ENCODE measurements at regions not wholly inside any gene's neighbourhood (a gene's known extent, or its start where the extent isn't known, plus 50 kb on each side); places are given as distances from the start of the nearest gene placed in this dataset.
"Not testable (repeated sequence)": the region's sequence is repeated elsewhere in the genome, so short reads cannot be mapped to it uniquely, and the experiment has no call there.

DNA sequence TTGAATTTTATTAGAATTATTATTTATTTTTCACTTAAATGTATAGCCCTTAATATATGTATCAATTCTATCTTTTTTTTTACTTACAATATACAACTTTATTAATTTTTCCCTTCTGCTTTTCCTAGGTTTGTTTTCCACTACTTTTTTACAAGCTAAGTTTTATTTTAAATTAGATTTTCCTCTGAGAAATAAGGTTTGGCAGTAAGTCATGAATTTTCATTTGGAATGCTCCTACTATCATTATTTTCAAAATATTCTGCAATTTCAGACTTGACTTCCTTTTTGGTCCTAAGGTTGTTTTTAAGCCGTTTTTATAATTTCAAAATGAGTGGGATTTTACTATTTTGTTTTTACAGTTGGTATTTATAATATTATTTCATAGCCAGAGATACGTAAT is 222.8 kb upstream of the PIEZO2 start:
- FAIRE-seq: no peak

DNA sequence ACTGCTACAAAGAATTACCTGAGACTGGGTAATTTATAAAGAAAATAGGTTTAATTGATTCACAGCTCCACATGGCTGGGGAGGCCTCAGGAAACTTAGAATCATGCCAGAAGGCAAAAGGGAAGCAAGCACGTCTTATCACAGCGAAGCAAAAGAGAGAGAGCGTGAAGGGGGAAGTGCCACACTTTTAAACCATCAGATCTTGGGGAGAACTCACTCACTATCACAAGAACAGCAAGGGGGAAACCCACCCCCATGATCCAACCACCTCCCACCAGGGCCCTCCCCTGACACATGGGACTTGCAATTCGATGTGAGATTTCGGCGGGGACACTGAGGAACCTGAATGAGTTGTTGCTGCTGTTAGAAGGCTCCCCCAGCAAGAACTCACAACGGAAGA is 220.2 kb upstream of the PIEZO2 start:
- FAIRE-seq: no peak

DNA sequence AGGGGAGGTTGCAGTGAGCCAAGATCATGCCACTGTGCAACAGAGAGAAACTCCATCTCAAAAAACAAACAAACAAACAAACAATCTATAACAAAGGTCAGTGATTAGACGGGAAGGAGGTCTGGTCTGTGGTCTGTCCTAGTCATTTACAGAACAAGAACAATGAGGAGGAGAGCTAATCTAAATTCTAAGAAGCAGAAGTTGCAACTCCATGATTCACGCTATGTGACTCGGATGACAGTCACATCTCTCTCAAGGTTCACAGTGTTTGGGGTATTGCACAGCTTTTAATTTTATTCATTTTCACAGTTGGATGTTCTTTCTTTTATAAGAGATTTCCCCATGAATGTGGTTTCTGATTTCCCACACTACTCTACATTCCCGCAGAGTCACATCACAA is 218.7 kb upstream of the PIEZO2 start:
- FAIRE-seq: no peak

DNA sequence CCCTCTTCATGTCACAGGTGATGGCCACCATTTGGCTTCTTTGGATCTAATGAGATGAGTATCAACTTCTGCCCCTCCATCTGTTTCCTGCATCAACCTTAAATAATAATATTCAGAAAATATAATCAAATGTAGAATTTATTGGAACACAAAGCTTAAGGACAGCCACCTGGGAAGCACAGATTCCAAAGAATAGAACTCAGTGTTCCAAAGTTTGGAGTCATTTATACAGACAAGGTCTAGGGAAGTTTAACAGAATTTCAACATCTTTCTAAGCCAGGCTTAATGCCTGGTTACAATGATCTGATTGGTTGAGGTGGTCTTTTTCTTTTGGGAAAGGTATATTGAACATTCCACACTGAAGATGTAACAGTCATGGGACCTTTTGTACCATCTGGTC is 218.0 kb upstream of the PIEZO2 start:
- FAIRE-seq: no peak

DNA sequence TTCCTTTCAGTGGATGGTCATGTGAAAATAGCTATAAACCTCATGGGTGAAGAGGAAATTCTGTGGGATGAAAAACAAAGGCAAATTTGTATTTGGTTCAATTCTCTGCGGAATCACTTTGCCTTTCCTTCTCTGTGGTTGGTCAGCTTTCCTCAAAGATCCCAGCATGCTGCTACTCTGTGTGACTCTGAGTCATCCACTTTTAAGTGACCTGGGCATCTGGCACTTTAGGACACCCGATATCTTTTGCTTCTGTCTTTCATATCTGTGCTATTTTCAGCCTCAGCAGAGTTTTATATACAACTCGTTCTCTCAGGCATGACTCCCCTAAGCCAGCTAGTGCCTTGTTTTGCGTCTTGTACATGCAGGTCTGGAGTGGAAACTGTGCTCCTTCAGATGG is 217.0 kb upstream of the PIEZO2 start:
- FAIRE-seq: no peak

DNA sequence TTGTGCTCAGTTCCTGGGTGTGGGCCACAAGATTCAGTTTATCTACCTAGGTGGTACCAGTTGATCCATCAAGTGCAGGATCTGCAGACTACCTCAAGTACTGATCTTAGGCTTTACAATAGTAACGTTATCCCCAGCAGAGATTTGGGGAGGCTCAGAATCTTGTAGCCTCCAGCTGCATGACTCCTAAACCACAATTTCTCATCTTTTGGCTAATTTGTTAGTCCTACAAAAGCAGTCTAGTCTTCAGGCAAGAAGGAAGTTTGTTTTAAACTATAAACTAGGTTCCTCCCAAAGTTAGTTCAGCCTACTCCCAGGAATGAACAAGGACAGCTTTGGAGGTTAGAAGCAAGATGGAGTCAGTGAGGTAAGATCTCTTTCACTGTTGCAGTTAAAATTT is 213.5 kb upstream of the PIEZO2 start:
- no peak for FAIRE-seq

DNA sequence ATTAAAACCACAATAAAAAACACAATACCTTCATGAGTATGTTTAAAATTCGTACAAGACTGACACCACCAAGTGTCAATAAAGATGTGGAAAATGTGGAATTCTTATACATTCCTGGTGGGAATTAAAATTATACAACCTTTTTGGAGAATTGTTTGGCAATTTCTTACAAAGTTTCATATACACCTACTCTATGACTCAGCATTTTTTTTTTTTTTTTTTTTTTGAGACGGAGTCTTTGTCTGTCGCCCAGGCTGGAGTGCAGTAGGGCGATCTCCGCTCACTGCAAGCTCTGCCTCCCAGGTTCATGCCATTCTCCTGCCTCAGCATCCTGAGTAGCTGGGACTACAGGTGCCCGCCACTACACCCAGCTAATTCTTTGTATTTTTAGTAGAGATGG is 212.5 kb upstream of the PIEZO2 start:
- FAIRE-seq: not testable (repeated sequence)

DNA sequence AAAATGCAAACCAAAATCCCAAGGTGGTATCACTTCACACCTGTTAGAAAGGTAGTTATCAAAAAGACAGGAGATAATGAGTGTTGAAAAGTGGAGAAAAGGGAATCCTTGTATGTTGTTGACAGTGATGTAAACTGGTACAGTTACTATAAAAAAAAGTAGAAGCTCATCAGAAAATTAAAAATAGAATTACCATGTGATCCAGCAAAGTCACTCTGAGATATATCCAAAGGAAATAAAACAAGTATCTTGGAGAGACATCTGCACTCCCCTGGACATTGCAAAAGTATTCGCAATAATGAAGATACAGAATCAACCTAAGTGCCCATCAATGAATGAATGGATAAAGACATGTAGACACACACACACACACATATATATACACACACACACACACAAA is 208.3 kb upstream of the PIEZO2 start:
- FAIRE-seq: no peak

DNA sequence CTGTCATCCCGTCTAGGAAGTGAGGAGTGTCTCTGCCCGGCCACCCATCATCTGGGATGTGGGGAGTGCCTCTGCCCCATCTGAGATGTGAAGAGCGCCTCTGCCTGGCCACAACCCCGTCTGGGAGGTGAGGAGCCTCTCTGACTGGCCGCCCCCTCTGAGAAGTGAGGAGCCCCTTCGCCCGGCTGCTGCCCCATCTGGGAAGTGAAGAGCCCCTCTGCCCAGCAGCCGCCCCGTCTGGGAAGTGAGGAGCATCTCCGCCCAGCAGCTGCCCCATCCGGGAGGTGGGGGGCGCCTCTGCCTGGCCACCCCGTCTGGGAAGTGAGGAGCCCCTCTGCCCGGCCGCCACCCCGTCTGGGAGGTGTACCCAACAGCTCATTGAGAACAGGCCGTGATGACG is 195.2 kb upstream of the PIEZO2 start:
- not testable (repeated sequence) for FAIRE-seq

DNA sequence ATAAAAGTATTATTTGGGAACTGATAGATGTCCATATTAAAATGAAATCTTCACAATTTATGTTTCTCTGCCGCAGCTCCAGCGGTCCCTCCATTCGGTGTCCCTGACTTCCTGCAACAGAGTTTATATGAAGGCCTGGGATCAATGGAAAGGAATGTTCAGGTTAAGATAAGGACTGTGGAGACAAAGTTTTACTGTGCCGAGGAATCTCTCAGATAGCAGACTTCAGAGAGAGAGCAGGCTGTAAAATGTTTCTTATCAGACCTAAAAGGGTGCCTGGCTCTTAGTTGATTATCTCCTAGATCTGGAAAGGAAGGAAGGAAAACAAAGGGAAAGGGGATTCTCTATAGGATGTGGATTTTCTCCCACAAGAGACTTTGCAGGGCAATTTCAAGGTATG is 193.7 kb upstream of the PIEZO2 start:
- no peak for FAIRE-seq

DNA sequence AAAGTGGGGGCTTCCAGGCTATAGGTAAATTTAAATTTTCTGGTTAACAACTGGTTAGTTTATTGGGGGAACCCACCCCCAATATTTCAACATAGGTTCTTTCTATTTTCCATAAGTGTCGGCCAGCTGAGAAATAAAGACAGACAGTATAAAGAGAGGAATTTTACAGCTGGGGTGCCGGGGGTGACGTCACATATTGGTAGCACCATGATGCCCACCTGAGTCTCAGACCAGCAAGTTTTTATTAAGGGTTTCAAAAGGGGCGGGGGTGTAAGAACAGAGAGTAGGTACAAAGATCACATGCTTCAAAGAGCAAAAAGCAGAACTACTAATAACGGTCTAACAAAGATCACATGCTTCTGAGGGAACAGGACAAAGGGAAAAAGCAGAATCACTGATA is 192.7 kb upstream of the PIEZO2 start:
- not testable (repeated sequence) for FAIRE-seq

DNA sequence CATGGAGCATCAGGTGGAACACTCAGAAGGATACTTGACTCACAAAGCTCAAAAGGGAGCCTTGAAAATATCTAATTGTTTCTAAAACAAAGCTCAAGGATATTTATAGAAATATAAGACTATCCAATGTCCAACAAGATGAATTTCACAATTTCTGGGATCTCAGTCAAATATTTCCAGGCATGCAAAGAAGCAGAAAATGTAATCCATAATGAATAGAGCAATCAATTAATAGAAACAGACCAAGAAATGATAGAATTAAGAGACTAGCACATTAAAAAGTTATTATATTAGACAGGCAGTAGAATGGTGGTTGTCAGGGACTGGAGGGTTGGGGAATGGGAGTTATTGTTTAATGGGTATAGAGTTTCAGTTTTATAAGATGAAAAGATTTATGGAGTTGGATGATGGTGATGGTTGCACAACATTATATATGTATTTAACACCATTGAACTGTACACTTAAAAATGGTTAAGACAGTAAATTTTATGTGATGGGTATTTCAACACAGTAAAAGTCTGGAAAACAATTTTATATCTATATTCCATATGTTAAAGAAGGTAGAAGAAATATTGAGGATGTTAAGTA is 189.9 kb upstream of the PIEZO2 start:
- no peak for FAIRE-seq

DNA sequence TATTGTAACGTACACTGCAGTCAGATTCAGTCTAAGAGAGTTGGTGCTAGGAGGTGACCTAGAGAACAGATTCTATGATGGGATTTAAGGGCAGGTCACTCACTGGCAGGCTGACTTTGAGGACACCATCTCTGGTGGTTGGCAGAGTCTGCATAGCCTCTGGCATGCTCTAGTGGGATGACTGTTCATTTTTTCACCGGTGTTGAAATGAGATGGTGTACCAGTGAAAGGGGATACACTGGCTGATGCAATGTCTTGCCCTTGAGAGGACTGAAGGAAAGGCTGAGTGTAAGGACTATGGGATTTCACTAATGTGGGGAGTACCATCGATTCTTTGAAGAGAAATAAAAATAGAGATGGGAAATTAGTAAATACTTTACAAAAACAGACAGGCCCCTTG is 186.9 kb upstream of the PIEZO2 start:
- FAIRE-seq: no peak

DNA sequence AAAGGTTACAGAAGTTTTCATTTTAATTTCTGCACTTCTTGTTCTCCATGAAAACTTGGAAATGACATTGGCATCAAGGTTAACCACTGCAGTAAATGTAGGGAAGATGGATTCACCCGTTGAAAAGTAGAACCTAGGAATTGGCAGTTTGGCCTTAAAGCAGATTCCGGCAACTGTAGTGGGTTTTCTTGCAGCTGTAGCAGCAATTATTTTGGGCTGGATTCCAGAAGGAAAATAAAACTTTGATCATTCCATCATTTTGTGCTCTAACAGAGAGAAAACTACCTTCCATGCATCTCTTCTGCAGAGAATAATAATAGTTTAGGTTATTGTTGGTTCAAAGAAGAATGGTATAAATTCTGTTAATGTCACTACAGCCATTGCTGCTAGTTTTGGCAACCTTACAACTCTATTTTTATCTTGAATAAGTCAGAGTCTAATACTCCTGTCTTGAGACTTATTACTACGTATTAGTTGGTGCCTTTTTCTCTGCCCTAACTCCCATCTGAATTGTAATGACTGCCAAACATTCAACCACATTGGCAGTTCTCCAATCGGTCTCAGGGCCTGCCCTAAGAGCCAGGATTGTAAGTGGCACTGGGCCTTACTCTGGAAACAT is 178.1 kb upstream of the PIEZO2 start:
- FAIRE-seq: no peak

DNA sequence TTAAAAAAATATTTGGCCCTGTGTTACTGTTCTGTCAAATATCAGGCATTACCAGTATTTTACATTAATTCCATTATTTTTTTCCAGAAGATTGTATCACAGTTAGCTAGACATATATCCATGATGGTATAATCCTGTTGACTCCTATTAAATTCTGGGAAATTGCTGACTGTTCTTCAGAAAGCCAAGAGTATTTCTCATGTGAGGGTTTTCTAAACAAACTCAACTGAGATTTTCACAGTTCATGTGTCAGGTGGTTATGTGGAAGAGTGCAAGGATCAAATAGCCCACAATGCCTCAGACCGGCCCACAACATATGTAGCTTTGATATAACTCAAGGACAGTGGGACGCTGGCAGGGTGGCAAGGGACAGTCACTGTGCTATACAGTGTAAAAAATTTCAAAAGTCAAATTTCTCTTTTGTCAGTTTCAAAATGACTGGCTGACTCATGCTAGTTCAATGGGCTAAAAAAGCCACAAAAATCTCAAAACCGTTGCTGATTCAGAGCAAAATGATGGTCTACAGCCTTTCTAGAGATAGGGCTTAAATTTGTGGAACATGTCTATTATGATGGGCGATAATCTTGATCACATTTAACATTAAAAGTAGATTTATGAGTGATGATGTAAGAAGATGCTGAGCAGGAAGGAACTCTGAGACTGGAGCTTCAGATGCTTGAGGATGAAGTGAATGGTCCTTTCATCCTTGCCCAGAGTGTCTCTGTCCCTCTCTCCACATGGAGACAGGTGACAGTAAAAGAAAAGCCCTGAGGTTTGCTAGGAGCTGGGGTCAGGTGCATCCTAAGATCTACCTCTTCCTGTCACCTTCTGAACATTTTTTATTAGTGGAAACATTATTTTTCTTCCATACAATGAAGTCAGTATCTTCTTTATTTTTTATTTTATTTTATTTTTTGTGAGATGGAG is 175.8 kb upstream of the PIEZO2 start:
- no peak for FAIRE-seq

DNA sequence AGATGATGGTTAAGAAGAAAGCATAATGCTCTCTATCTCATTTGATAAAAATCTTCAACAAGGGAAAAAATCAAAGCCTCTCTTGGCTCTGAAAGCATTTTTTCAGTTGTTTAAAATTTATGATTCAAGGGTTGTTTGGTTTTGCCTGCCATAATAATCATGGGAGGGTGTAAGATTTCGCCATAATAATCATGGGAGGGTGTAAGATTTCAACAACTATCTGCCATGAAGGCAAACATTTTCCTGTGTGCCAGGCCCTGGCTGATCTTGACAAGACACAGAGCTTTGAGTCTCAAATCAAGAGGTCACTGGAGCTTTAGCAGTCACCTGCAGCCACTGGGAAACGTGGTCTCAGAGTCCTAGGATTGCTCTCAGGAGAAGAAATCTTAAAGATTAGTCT is 175.1 kb upstream of the PIEZO2 start:
- FAIRE-seq: no peak

DNA sequence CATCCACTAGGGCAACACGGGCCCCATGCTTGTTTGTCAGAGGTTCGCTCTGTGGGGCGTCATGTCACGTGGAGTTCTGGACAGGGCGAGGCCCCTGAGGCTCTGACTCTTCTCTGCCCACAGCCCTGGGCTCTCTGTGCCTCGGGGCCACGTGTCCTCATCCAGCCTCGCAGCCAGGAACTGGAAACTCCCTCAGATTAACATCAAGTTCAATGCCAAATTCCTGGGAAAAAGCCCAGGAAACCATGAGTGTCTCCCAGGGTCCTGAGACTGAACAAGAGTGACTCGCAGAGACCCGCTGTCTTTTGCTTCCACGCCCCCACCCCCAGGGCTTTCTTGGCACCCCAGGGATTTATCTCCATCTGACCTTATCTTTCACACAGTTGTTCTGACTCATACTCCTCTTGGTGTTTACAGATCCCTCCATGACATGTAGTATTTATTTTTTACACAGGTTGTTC is 174.0 kb upstream of the PIEZO2 start:
- no peak for FAIRE-seq

DNA sequence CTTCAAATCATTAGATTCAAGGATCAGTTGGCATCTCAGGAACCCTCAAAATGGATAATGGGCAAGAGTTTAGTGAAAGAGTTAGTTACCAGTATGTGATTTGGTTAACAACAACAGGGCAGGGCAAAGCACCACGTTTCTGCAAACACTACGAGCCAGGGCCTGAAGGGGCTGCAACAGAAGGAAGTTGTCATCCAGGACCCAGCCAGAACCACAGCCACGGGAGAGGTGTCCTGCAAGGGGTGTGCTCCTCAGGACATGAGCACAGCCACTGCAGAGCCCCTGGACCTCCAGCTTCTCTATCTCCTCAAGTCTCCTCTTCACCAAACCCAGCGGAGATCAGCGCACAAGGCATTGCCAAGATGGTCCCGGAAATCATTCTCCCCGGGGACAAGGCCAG is 173.3 kb upstream of the PIEZO2 start:
- no peak for FAIRE-seq

DNA sequence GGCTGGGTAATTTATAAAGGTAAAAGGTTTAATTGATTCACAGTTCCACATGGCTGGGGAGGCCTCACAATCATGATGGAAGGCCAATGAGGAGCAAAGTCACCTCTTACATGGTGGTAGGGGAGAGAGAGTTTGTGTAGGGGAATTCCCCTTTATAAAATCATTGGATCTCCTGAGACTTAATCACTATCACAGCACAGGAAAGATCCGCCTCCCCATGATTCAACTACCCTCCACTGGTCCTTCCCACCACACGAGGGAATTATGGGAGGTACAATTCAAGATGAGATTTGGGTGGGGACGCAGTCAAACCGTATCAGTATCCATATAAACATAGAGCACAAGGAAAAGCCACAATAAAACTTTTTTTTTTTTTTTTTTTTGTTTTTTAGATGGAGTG is 172.6 kb upstream of the PIEZO2 start:
- FAIRE-seq: no peak

DNA sequence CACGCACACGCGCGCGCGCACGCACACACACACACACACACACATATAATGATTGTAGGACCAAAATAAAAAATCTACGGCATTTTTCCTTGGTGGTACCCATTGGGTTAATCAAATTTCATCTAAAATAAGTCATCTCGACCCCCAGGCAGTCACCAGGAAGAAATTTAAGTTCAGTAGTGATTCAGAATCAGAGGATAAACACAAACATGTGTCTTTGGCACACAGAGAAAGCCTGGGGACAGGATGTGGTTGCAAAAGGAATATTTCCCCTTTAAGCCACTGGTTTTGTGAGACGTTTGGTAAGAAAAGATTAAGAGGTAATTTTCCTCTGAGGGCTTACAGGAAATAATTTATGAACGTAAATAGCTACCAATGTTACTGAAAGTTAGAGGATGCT is 171.6 kb upstream of the PIEZO2 start:
- no peak for FAIRE-seq

DNA sequence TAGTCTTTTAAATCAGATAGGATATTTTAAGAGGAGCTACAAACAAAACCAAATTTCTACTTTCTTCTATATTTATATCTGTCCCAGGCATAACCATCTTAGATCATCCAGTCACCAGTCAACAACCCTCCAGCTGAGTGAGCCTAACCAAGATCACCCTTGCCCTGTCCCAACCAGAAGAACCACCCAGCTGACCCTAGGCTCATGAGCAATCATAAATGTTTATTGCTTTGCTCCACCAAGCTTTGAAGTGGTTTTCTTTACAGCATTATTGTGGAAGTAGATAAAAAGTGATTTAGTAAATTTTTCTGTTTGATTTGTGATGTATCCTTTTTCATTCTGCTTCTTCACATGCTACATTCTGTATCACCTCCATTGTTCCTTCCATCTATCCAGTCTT is 167.2 kb upstream of the PIEZO2 start:
- FAIRE-seq: no peak

DNA sequence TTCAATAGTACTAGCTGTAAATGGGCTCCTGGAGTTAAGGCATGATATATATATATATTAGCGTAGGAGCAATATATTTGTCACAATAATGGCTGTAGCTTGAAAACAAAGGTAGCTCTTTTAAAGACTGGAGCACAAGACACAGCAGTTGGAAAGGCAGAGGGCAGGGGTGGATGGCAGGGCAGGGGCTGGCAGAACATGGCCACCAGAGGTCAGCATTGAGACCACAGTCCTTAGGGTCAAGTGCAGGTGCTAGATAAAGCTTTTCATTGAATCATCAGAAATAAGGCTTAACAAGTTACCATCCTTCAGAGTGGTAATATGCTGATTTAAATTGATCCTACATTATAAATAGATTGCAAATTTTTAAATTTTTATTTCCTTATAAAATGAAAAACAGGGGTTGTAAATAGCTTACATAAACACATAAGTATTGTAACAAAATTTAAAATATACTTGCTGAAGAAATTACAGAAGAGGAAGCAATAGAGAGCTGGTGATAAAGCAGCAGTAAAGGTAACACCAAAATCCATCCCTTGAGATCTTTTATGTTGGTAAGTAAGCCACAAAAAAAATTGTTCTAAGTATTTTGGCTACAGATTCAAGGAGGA is 161.2 kb upstream of the PIEZO2 start:
- no peak for FAIRE-seq

DNA sequence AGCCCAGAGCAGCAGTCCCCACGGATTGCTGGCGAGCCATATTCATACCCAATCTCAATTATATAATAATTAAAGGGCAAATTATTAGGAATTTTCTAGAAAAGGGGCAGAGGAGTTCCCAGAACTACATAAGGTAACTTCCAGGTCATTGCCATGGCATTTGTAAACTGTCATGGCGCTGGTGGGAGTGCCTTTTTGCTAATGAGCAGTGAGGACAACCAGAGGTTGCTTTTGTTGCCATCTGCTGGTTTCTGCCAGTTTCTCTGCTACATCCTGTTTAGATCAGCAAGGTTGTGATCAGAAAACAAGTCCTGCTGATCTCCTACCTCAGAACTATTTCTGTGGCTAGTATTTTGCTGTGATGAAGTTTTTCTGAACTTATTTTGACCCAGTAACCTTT is 159.8 kb upstream of the PIEZO2 start:
- FAIRE-seq: no peak

DNA sequence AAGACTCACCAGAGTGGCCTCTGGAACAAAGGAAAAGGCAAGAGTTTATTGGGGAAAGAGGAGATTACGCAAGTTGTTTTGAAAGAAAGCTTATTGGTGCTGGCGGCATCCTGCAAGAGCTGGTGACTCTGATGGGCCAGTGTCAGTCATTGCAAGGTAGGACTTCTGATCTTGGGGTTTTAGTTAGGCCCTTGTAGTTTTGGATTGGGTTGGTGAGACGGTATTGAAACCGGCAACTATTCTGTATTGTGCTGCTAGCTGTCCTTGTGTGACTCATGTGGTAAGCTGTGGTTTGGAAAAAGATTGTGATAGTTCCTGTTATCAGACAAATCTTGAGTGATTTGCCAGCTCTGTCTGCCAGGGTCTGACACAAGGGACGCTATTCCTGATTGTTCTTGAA is 159.1 kb upstream of the PIEZO2 start:
- no peak for FAIRE-seq

All from islet of Langerhans (tissue), 1 donor.